Sigmoid colon (tissue), 4 donors: ENCODE measurements at regions not wholly inside any gene's neighbourhood (a gene's known extent, or its start where the extent isn't known, plus 50 kb on each side); places are given as distances from the start of the nearest gene placed in this dataset.

Source experiments
- CTCF ChIP-seq, 4 experiments: fragments of 450-650 bp in 3 of 4; fragments of 200-600 bp in 1 of 4; IDR thresholded peaks; one replicate each; pipeline ENCODE4 v1.5.1; 2016 to 2019; ENCODE audit warnings: antibody characterized with exemption in 4 of 4, mild to moderate bottlenecking in 3 of 4, moderate library complexity in 2 of 4
- EP300 ChIP-seq, 4 donors: sonication (generic); formaldehyde crosslinking; IDR thresholded peaks; one replicate each; pipeline ENCODE4 v1.6.1; 2017; ENCODE audit warnings: antibody characterized with exemption in 4 of 4
- POLR2A ChIP-seq, 2 donors: fragments of 450-650 bp; IDR thresholded peaks; one replicate each; pipeline ENCODE4 v1.6.1; 2016; ENCODE audit warnings: antibody characterized with exemption in 2 of 2, mild to moderate bottlenecking in 2 of 2, moderate library complexity in 2 of 2
- POLR2AphosphoS5 ChIP-seq, 4 donors: sonication (generic); formaldehyde crosslinking; IDR thresholded peaks; one replicate each; pipeline ENCODE4 v1.6.1; 2017; ENCODE audit warnings: antibody characterized with exemption in 4 of 4

- TF ChIP-seq CTCF (IDR thresholded peaks at IDR 0.05) (no peak), EP300 (IDR thresholded peaks at IDR 0.05) (no peak), POLR2A (IDR thresholded peaks at IDR 0.05) (no peak), POLR2AphosphoS5 (IDR thresholded peaks at IDR 0.05) (no peak)
Observed at GRCh38 chr13:83958531-83958930, 76.3 kb upstream of the SLITRK1 start.
